ENCODE measurements at regions not wholly inside any gene's neighbourhood (a gene's known extent, or its start where the extent isn't known, plus 50 kb on each side); places are given as distances from the start of the nearest gene placed in this dataset.

- no peak overlapping the region for H3K27ac ChIP-seq
- H3K9me3 ChIP-seq, result no peaks in the 10 kb centered on the region
- no peaks in the 10 kb centered on the region for H3K27me3 ChIP-seq
- no peak overlapping the region for H3K4me3 ChIP-seq
- peaks cover 0 to 16% (median 12%) of the 10 kb centered on the region in 9 donors for H3K4me1 ChIP-seq
- no peaks in the 10 kb centered on the region for H3K36me3 ChIP-seq
- no peak for DNase-seq
- no peak for TF ChIP-seq CTCF (IDR thresholded peaks at IDR 0.05)
- intact Hi-C loops (cut with DNase I), result loop anchor here (2.0 to 10.0 kb wide), 11 partner anchors 214 to 1234 kb away; no protein-coding TSS in a partner anchor
- ATAC-seq, result no peak
- 81 to 86% methylated on average over 8 of the region's 8 CpGs for WGBS, 2 donors
These were observed 269.2 kb downstream of the HGF start for GRCh38 chr7:81500631-81501030.

- DNase-seq, result peak in 1 of 2 donors; percentile 45
- Histone ChIP-seq H3K4me1 (peaks cover 0 to 16% (median 12%) of the 10 kb centered on the region in 9 donors), H3K4me3 (no peak overlapping the region), H3K27ac (peak overlapping the region in 4 of 10 donors; percentile 16 to 57 (median 38)), H3K27me3 (no peaks in the 10 kb centered on the region), H3K36me3 (no peaks in the 10 kb centered on the region), H3K9me3 (no peaks in the 10 kb centered on the region)
- peak; percentile 59 to 87 (median 81) for ATAC-seq
- peak; percentile 19 to 79 (median 60) for TF ChIP-seq CTCF (IDR thresholded peaks at IDR 0.05)
- 62 to 67% methylated on average over 4 of the region's 4 CpGs for WGBS, 2 donors
- intact Hi-C loops (cut with DNase I), result loop anchor here (2.0 to 10.0 kb wide), 18 partner anchors 55 to 1235 kb away; partner anchors contain the start of gene HGF (in 1 of the 10)
These were observed 270.4 kb downstream of the HGF start for GRCh38 chr7:81499262-81500116.

GRCh38 chr7:81498176-81498575 is 271.7 kb downstream of the HGF start:
- Histone ChIP-seq H3K36me3 (no peaks in the 10 kb centered on the region), H3K27me3 (no peaks in the 10 kb centered on the region), H3K27ac (no peak overlapping the region), H3K4me1 (peaks cover 0 to 16% (median 12%) of the 10 kb centered on the region in 9 donors), H3K9me3 (no peaks in the 10 kb centered on the region), H3K4me3 (no peak overlapping the region)
- ATAC-seq (no peak), DNase-seq (no peak)
- 79 to 89% methylated on average over 1 of the region's 1 CpG for WGBS, 2 donors
- no peak for TF ChIP-seq CTCF (IDR thresholded peaks at IDR 0.05)
- intact Hi-C loops (cut with DNase I), result loop anchor here in 8 of 10 donors (2.0 to 10.0 kb wide), 13 partner anchors 57 to 1229 kb away; partner anchors contain the start of gene HGF (in 1 of the 8)

- no peaks in the 10 kb centered on the region for H3K4me1 ChIP-seq
- no peaks in the 10 kb centered on the region for H3K27me3 ChIP-seq
- H3K36me3 ChIP-seq, result no peaks in the 10 kb centered on the region
- intact Hi-C loops (cut with DNase I), result loop anchor here in 4 of 10 donors (10.0 kb wide), 4 partner anchors 62 to 1232 kb away; partner anchors contain the start of gene HGF (in 1 of the 4)
- H3K9me3 ChIP-seq, result no peaks in the 10 kb centered on the region
- no peak overlapping the region for H3K27ac ChIP-seq
- no peak for TF ChIP-seq CTCF (IDR thresholded peaks at IDR 0.05)
- WGBS, 2 donors, result 85 to 89% methylated on average over 1 of the region's 1 CpG
- no peak for ATAC-seq
- H3K4me3 ChIP-seq, result no peak overlapping the region
- DNase-seq, result no peak
These were observed 276.9 kb downstream of the HGF start for GRCh38 chr7:81492910-81493309.

Measured in heart right ventricle (tissue), 16 donors.